NCI-H2227 (cell line): ENCODE measurements at regions not wholly inside any gene's neighbourhood (a gene's known extent, or its start where the extent isn't known, plus 50 kb on each side); places are given as distances from the start of the nearest gene placed in this dataset.

ENCODE experiments used
- DNase-seq: peaks from one replicate; lab custom pipeline; 2025; ENCODE audit not compliant: unreplicated experiment; lab: John Stamatoyannopoulos, UW

DNA sequence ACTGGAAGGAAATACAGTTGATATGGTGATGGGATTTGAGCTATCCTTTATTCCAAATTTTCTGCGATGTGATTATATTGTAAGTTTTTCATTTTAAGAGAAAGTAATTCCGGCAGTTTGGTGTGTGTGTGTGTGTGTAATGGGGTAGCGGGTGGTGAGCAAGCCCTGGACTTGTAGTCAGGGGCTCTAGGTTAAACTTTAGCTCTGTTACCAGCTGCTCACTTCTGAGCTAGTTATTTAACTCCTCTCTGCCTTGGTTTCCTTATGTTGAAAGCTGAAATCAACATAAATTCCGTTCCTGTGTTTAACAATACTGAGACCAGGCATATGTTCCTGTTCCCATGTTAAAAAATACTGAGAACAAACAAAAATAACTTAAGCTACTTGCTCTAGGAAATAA, 174.1 kb upstream of the CASK start:
- DNase-seq, result no peak

DNA sequence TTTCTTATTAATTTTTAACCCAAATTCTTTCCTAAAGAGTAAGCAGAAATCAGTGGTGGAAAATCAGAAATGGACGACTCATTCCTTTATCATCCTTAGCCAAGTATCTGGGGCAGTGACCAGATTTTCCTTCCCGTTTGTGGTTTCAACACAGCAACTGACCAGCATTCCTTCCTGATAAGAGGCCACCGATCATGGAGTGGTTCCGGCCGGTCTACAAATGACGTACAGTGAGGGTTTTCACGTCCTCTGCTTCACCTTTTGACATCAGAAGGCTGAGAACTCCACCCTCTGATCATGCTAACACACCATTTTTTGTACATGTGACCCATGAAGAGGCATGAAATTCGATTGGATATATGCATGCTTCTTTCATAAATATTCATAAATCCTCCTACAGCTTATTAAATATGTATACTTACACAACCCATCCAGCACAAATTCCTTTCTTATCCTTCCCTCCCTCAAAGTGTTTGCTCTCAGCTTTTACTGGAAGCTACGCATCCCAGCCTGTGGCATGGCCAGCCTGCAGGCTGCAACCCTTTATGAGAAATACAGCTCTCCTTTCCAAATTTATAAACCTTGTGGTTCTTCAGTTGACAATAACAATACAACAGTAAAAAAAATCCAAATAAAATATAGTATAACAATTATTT, 173.0 kb upstream of the CASK start:
- no peak for DNase-seq

DNA sequence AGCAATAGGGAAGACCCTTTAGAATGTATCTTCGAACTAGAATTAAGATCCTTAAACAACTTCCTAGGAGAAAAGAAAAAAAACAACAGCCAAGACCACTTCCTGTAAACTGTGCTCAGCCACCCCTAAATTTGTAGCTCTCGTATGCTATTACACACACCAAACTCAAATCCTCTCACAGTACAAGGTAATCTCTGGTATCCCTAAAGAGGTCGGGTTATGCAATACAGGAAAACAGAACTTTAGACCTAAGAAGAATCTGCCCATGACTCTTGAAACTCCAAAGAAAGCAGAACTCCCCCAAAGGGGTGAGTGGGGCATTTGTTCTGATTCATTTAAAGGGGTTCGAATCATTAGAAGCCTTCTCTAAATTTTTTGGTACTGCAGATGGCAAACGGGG, 170.9 kb upstream of the CASK start:
- DNase-seq, result no peak

DNA sequence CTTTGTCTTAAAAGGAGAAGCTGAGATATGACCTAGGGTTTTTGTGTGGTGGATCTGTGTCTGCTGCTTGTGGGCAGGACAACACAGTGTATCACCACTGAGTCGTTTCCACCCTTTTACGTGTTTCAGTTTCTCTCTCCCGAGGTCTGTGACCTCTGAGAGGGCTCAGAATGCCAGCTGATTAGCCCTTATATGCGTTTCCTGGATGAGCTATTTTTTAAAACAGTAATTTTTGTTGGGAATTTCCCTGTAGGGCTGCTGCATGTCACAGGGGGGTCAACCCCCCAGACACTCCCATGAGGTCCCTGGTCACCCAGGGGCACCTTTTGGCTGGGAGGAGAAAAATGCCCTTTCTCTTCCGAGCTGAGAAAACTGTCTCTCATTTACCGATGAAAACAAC, 170.4 kb upstream of the CASK start:
- no peak for DNase-seq

DNA sequence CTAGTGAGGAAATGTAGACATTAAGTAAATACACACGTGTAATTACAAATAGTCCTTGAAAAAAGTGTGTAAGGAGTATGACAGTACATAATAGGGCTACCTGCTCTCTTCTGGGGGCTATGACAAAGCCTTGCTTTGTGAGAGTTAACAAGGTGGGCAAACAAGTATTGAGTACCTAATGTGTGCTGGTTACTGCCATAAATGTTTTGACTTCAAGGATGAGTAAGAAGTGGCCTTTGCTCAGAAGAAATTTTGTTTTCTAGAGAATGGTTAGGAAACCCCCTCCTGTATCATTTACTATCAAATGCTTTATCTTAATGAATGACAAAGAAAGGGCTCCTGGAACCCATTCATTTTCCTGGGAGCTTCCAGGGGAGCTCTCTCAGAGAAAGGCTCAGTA, 167.0 kb upstream of the CASK start:
- DNase-seq, result no peak

GRCh38 chrX:42089031-42089430, 165.7 kb upstream of the CASK start:
- no peak for DNase-seq

DNA sequence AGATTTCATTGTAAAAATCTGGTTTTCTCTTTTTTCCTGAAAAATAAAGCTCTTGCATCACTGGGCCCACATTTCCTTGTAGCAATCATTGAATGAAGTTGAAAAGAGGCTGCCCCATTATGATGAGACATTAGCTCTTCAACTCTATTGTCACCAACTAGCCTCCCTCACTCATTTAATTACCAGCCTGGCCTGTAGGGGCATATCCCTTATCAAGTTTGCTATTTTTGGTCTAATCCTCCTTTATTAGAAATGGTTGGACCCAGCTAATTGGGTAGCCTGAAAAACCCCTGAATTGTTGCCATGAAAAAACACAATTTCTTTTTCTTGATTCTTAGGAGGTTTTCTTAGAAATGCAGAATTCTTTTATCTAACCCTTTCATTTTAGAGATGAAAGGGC, 164.6 kb upstream of the CASK start:
- DNase-seq, result no peak

DNA sequence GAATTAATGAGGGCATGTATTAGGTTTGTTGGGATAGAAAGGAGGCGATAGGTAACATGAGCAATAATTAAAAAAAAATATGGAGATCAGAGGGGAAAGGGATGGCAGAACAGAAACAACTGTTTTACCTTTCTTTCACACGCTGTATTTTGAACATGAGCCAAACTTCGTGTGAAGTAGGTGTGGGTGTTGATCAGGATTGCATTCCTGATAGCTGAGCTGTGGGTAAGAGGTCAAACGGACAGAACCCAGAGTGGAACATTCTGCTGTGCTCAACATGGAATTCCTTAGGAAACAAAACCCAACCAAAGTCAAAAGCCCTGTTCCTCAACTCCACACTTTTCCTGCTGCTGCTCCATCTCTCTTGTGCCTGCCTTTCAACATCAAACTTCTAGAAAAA, 162.5 kb upstream of the CASK start:
- no peak for DNase-seq

DNA sequence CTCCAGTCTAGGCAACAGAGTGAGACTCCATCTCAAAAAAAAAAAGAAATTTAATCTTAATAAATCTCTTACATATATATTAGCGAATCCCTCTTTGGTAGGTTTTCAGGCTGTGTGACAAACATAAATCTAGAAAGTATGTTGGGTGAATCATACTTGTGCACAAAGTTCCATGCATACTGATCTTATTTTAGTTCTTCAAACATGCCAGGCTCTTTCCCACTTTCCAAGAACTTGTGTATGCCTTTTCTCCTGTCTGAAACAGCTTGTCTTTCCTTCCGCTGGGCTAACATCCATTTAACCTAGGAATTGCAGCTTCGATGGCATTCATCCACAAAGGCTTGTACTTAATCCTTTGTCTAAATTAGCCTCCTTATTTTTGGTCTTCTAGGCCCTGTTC, 156.6 kb upstream of the CASK start:
- no peak for DNase-seq

- DNase-seq, result no peak
Measured at GRCh38 chrX:42077675-42078074, 154.3 kb upstream of the CASK start.

DNA sequence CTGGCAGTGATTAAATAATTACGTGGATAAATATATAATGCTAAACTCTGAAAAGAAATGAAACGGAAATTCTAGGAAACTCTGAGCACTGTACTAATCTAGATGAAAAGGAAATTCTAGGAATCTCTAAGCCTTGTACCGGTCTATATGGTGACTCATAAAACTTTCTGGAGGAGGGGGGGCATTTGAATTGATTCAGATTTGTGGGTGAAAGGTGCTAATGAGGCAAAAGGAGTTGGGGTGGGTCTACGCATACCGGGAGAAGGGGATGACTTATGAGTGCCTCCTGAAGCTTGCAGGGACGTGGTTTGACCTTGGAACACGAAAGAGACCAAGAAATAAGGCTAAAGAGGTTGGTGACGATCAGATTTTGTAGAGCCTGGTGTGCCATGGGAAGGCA, 151.7 kb upstream of the CASK start:
- no peak for DNase-seq

- DNase-seq, result no peak
Measured at GRCh38 chrX:42073448-42073847, 150.1 kb upstream of the CASK start.

GRCh38 chrX:42070866-42071265, 147.5 kb upstream of the CASK start:
- DNase-seq, result no peak

DNA sequence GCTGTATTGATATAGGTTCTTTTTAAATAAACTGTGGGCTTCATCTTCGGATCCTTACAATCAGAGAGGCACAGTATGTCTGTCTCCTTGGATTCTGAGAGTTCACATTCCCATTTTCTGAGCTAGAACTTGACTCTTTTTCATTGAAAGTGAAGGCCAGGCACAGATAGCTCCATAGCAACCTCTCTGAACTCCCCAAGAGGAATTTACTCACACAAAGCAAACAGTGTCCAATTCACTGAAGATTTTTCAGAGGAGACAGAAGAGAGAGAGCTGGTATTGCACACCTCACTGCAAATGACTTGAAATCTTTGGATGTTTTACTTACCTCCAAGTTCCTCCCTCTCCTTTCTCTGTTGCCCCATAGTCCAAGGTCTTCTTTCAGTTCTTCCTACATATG, 130.9 kb upstream of the CASK start:
- no peak for DNase-seq

DNA sequence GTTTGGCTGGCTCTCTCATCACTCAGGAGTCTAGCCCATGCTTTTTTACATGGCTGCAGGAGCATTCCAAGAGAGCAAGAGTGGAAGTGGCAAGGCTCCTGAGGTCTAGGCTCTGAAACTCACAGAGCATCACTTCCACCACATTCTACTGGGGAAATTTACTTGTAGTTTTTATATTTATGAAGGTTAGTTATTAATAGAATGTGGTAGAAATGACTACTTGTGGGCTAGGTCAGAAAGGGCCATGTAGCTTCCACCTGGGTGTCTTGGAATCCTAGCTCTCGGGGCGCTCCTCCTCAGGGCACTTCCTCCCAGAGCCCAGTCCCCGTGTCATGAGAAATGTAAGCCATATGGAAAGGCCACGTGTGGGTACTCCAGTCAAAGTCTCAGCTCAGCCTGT, 127.0 kb upstream of the CASK start:
- DNase-seq, result no peak

- DNase-seq, result no peak
Measured at GRCh38 chrX:42047886-42048285, 124.5 kb upstream of the CASK start.

DNA sequence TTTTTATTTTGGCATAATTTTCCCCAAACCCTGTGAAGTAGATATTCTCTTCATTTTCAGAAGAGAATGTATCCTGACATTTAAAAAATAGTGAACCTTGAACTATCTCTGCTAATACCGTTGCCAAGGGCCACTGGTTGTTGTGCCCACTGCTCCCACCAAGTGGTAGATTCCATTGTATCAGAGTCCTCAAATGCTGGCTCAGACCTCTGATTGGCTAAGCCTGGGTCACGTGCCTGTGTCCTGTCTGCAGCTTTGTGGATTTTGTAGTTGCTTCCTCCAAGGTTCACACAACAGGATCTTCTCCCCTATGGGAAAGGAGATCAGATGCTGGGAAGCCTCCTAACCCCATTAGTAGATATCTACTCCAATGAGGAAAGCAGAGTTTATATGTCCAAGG, 104.8 kb upstream of the CASK start:
- DNase-seq, result no peak

DNA sequence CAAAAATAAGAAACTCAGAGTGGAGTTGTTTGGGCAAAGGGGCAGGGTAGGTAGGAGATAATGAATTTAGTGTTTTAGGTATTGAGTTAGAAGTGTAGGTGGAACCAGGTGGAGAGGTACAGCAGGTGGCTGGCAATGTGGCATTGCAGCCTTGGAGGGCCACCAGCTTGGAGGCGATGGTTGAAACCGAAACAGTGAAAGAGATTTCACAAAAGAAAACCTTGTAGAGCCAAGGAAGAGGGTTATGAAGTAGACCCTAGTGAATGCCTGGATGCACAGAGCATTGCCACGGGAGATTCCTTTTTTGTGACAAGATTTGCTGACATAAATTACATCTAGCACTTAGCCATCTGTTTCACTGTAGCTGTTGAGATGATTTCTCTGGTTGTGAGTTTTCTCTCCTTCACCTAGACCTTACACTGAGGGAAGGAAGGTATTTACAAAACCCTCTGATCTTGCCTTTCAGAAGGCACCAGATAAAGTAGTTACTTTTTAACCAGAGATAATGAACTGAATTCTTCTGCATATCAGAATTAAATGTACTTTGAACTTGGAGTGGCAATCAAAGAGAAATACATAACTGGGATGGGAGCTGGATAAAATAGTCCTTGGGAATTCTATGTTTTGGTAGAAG, 104.1 kb upstream of the CASK start:
- no peak for DNase-seq

- no peak for DNase-seq
Measured at GRCh38 chrX:42025861-42026260, 102.5 kb upstream of the CASK start.

DNA sequence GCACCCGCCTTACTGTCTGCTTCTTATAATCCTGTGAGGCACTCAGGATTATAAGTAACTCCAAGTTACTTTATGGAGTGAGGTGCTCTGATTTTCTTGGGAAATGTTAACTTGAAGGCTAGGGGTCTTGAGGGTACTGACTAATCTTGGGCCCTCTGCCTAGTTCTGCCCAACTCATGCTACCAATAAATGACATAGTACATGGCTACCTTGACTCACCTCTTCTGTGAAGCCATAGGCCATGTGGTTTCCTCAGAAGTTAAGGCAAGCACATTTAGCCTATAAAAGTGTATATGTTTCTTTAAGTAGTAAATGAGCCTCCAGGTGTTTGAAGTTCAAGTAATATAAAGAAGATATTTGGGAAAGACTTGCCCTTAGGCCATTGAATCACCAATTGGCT, 99.8 kb upstream of the CASK start:
- no peak for DNase-seq

DNA sequence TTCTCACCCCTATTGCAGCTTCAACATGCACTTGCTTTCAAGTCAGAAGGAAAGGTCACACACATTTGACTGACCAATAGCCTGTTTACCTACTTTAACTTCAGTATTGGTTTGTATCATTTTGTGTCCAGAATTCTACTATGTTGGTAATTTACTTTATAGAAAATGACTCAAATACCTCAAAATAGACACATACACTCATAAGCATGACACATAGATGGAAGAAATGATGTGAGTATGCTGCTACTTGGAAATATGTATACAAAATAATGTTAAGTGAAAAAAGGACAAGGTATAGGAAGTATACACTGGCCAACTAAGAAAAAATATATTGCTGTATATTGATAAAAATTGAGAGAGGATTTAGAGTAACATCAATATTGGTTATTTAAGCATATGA, 98.8 kb upstream of the CASK start:
- DNase-seq, result no peak

DNA sequence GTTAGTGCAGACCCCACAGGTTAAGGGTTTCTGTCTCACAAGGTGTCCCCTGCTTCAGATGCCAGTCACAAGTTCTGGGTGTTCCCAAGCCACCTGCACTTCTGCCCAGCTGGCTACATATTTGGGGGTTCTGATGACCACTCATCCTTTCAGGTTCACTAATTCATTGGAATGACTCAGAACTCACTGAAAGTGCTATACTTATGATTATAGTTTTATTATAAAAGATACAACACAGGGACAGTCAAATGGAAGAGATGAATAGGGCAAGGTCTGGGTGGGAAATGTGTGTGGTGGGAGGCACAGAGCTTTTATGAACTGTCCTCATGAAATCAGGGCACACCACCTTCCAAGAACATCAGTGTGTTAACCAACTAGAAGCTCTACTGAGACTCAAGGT, 97.7 kb upstream of the CASK start:
- no peak for DNase-seq

DNA sequence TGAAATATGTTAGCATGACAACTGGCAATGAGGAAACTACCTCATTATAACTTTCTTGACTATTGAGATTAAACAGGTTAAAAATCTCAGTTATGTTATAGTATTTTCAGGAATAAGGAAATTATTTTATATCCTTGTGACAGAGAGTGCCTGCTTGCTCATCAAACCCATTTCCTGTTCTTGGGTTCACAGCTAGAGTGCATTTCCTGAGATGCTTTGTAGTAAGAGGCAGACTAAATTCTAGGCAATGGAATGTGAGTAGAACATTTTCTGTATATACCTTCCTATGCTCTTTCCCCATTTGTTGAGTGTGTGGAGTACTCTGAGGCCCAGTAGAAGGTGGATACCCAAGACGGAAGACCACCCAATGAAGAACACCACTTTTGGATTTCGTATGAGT, 96.9 kb upstream of the CASK start:
- no peak for DNase-seq
